NCI-H1694 treated with DMSO at 0.1 percent for 48 hours (cell line): ENCODE measurements at regions not wholly inside any gene's neighbourhood (a gene's known extent, or its start where the extent isn't known, plus 50 kb on each side); places are given as distances from the start of the nearest gene placed in this dataset.

Experiments used
- DNase-seq: peaks from one replicate; lab custom pipeline; 2025; lab: John Stamatoyannopoulos, UW

GRCh38 chr3:165451371-165452070, 255.3 kb upstream of the SLITRK3 start:
- no peak for DNase-seq

- no peak for DNase-seq
Measured at GRCh38 chr3:165446555-165446954, 250.4 kb upstream of the SLITRK3 start.

GRCh38 chr3:165444745-165445144, 248.6 kb upstream of the SLITRK3 start:
- DNase-seq: no peak

- DNase-seq: no peak
Measured at GRCh38 chr3:165443664-165444063, 247.5 kb upstream of the SLITRK3 start.

- DNase-seq: no peak
Measured at GRCh38 chr3:165442061-165442460, 245.9 kb upstream of the SLITRK3 start.

- DNase-seq: no peak
Measured at GRCh38 chr3:165440380-165440779, 244.2 kb upstream of the SLITRK3 start.

- DNase-seq: no peak
Measured at GRCh38 chr3:165439765-165440164, 243.6 kb upstream of the SLITRK3 start.

- no peak for DNase-seq
Measured at GRCh38 chr3:165434516-165434915, 238.3 kb upstream of the SLITRK3 start.

GRCh38 chr3:165406425-165406824, 210.2 kb upstream of the SLITRK3 start:
- DNase-seq: no peak

- DNase-seq: no peak
Measured at GRCh38 chr3:165404357-165405027, 208.3 kb upstream of the SLITRK3 start.

- no peak for DNase-seq
Measured at GRCh38 chr3:165403666-165404065, 207.5 kb upstream of the SLITRK3 start.

GRCh38 chr3:165395188-165395587, 199.0 kb upstream of the SLITRK3 start:
- DNase-seq: no peak

- no peak for DNase-seq
Measured at GRCh38 chr3:165393461-165393860, 197.3 kb upstream of the SLITRK3 start.

- DNase-seq: no peak
Measured at GRCh38 chr3:165390166-165390565, 194.0 kb upstream of the SLITRK3 start.

- no peak for DNase-seq
Measured at GRCh38 chr3:165389653-165390052, 193.5 kb upstream of the SLITRK3 start.

- DNase-seq: peak; percentile 1
Measured at GRCh38 chr3:165389064-165389463, 192.9 kb upstream of the SLITRK3 start.

GRCh38 chr3:165383381-165383780, 187.2 kb upstream of the SLITRK3 start:
- DNase-seq: no peak

GRCh38 chr3:165382672-165383071, 186.5 kb upstream of the SLITRK3 start:
- DNase-seq: no peak

- no peak for DNase-seq
Measured at GRCh38 chr3:165378761-165379160, 182.6 kb upstream of the SLITRK3 start.

GRCh38 chr3:165359005-165359404, 162.8 kb upstream of the SLITRK3 start:
- DNase-seq: no peak

GRCh38 chr3:165355316-165355715, 159.1 kb upstream of the SLITRK3 start:
- no peak for DNase-seq

GRCh38 chr3:165347526-165347925, 151.3 kb upstream of the SLITRK3 start:
- no peak for DNase-seq

GRCh38 chr3:165346503-165346902, 150.3 kb upstream of the SLITRK3 start:
- no peak for DNase-seq

GRCh38 chr3:165343185-165343584, 147.0 kb upstream of the SLITRK3 start:
- no peak for DNase-seq
